Suprapubic skin (tissue), 4 donors: ENCODE measurements at regions not wholly inside any gene's neighbourhood (a gene's known extent, or its start where the extent isn't known, plus 50 kb on each side); places are given as distances from the start of the nearest gene placed in this dataset.

Source experiments
- EP300 ChIP-seq: sonication (generic); formaldehyde crosslinking; IDR thresholded peaks from one replicate; pipeline ENCODE4 v1.6.1; 2017; ENCODE audit warnings: antibody characterized with exemption
- POLR2A ChIP-seq, 2 donors: fragments of 450-650 bp; IDR thresholded peaks; one replicate each; pipeline ENCODE4 v1.6.1; 2017; ENCODE audit warnings: antibody characterized with exemption in 2 of 2, mild to moderate bottlenecking in 2 of 2, moderate library complexity in 2 of 2
- POLR2AphosphoS5 ChIP-seq, 3 donors: sonication (generic); formaldehyde crosslinking; IDR thresholded peaks; one replicate each; pipeline ENCODE4 v1.6.1; 2017; ENCODE audit warnings: antibody characterized with exemption in 3 of 3
- TF ChIP-seq, protein P1 (sequence below), 2 donors: fragments of 200-600 bp in 1 of 2; fragments of 450-650 bp in 1 of 2; sonication (generic) in 1 of 2; IDR thresholded peaks; one replicate each; pipeline ENCODE4 v1.5.1; 2016 to 2019; ENCODE audit warnings: antibody characterized with exemption in 2 of 2, mild to moderate bottlenecking in 1 of 2, moderate library complexity in 1 of 2

GRCh38 chr3:110454066-110454465 lies 617.5 kb upstream of the NECTIN3 start:
- TF ChIP-seq, protein P1, sequence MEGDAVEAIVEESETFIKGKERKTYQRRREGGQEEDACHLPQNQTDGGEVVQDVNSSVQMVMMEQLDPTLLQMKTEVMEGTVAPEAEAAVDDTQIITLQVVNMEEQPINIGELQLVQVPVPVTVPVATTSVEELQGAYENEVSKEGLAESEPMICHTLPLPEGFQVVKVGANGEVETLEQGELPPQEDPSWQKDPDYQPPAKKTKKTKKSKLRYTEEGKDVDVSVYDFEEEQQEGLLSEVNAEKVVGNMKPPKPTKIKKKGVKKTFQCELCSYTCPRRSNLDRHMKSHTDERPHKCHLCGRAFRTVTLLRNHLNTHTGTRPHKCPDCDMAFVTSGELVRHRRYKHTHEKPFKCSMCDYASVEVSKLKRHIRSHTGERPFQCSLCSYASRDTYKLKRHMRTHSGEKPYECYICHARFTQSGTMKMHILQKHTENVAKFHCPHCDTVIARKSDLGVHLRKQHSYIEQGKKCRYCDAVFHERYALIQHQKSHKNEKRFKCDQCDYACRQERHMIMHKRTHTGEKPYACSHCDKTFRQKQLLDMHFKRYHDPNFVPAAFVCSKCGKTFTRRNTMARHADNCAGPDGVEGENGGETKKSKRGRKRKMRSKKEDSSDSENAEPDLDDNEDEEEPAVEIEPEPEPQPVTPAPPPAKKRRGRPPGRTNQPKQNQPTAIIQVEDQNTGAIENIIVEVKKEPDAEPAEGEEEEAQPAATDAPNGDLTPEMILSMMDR (IDR thresholded peaks at IDR 0.05) = no peak
- TF ChIP-seq POLR2A (IDR thresholded peaks at IDR 0.05) (no peak), EP300 (no peak), POLR2AphosphoS5 (IDR thresholded peaks at IDR 0.05) (no peak)
